Panc1 (cell line): ENCODE measurements at regions not wholly inside any gene's neighbourhood (a gene's known extent, or its start where the extent isn't known, plus 50 kb on each side); places are given as distances from the start of the nearest gene placed in this dataset.

Experiments used
- ATAC-seq: fragments of 200-7000 bp; cut with Tn5 transposase; 2 replicates; pipeline ENCODE4 v1.9.1; 2020; ENCODE audit warnings: mild to moderate bottlenecking, moderate library complexity
- BruUV-seq: library from RNA; stranded (reverse); fragments of 400-500 nt; replicated peaks from 2 replicates; lab custom pipeline; 2021; lab: Mats Ljungman, UMichigan
- CTCF ChIA-PET: fragments of 300-600 bp; sonication (Branson Sonifier 250); formaldehyde crosslinking; loops from one replicate; lab custom pipeline; 2022; ENCODE audit warnings: antibody characterized with exemption; lab: Charles Lee
- POLR2A ChIA-PET: fragments of 300-600 bp; sonication (Branson Sonifier 250); formaldehyde crosslinking; loops from one replicate; lab custom pipeline; 2022; ENCODE audit warnings: antibody characterized with exemption; lab: Charles Lee
- DNase-seq: peaks from one replicate; pipeline ENCODE4 v3.0.0-alpha.2; 2010; ENCODE audit warnings: low read depth, low spot score
- H3K27ac ChIP-seq: 2 replicates; pipeline ENCODE4 v1.5.1; 2011; ENCODE audit warnings: mild to moderate bottlenecking, low read length, inconsistent platforms
- H3K27me3 ChIP-seq: fragments of 200-500 bp; sonication (Bioruptor generic); 2 replicates; pipeline ENCODE4 v1.6.0; 2014; ENCODE audit warnings: low read length, inconsistent platforms; ENCODE audit not compliant: control insufficient read depth, insufficient read depth
- H3K36me3 ChIP-seq: fragments of 200-500 bp; sonication (Bioruptor generic); 2 replicates; pipeline ENCODE4 v1.5.1; 2014; ENCODE audit warnings: inconsistent platforms, mild to moderate bottlenecking, low read length, moderate library complexity; ENCODE audit not compliant: control insufficient read depth, insufficient read depth
- H3K4me1 ChIP-seq: 2 replicates; pipeline ENCODE4 v1.5.1; 2011; ENCODE audit warnings: inconsistent platforms, mild to moderate bottlenecking, low read length, moderate library complexity; ENCODE audit not compliant: control insufficient read depth, insufficient read depth
- H3K4me3 ChIP-seq, 2 experiments: 2 replicates each; pipeline ENCODE4 v1.5.1; 2011 to 2012; ENCODE audit warnings: low read depth in 2 of 2, low read length in 2 of 2, mild to moderate bottlenecking in 2 of 2, inconsistent platforms in 1 of 2, moderate library complexity in 1 of 2
- H3K9me3 ChIP-seq: fragments of 200-500 bp; sonication (Bioruptor generic); 2 replicates; pipeline ENCODE4 v1.5.1; 2014; ENCODE audit warnings: low read depth, mild to moderate bottlenecking, inconsistent platforms, low read length, moderate library complexity; ENCODE audit not compliant: control insufficient read depth, insufficient read depth
- CTCF ChIP-seq: fragments of 450-650 bp; IDR thresholded peaks from 2 replicates; pipeline ENCODE4 v1.5.1; 2017; ENCODE audit warnings: mild to moderate bottlenecking
- POLR2AphosphoS5 ChIP-seq: IDR thresholded peaks from 2 replicates; pipeline ENCODE4 v1.6.1; 2012; ENCODE audit warnings: mild to moderate bottlenecking, low read depth, low read length, moderate library complexity
- SIN3A ChIP-seq: IDR thresholded peaks from 2 replicates; pipeline ENCODE4 v1.6.1; 2012; ENCODE audit warnings: low read depth, mild to moderate bottlenecking, low read length, moderate library complexity, borderline replicate concordance; ENCODE audit not compliant: insufficient read depth
- TCF7L2 ChIP-seq: IDR thresholded peaks from 2 replicates; pipeline ENCODE4 v1.6.1; 2011; ENCODE audit warnings: mild to moderate bottlenecking, low read depth, low read length, inconsistent platforms
- in situ Hi-C: cut with HindIII; loops from 2 replicates; pipeline ENCODE4 v1.10.0; 2016; ENCODE audit warnings: low sequenced_read_pairs, low pct_unique_long_range_greater_than_20kb
- intact Hi-C: fragments of 100-400 bp; cut with micrococcal nuclease; formaldehyde crosslinking; loops from one replicate; pipeline ENCODE4 v1.10.0; 2022; ENCODE audit not compliant: unreplicated experiment
- TF ChIP-seq, protein P1 (sequence below), 2 experiments: IDR thresholded peaks; 2 replicates each; pipeline ENCODE4 v1.6.1; 2011 to 2012; ENCODE audit warnings: low read depth in 2 of 2, control low read depth in 1 of 2, low read length in 1 of 2, mild to moderate bottlenecking in 1 of 2, moderate library complexity in 1 of 2; ENCODE audit not compliant: insufficient read depth in 1 of 2

- Histone ChIP-seq H3K4me1 (peaks cover 5% of the 10 kb centered on the region), H3K4me3 (no peak overlapping the region), H3K36me3 (no peaks in the 10 kb centered on the region), H3K27me3 (no peaks in the 10 kb centered on the region), H3K27ac (no peak overlapping the region), H3K9me3 (no peaks in the 10 kb centered on the region)
- TF ChIP-seq SIN3A (no peak), POLR2AphosphoS5 (no peak), TCF7L2 (no peak), CTCF (no peak)
- TF ChIP-seq, protein P1, sequence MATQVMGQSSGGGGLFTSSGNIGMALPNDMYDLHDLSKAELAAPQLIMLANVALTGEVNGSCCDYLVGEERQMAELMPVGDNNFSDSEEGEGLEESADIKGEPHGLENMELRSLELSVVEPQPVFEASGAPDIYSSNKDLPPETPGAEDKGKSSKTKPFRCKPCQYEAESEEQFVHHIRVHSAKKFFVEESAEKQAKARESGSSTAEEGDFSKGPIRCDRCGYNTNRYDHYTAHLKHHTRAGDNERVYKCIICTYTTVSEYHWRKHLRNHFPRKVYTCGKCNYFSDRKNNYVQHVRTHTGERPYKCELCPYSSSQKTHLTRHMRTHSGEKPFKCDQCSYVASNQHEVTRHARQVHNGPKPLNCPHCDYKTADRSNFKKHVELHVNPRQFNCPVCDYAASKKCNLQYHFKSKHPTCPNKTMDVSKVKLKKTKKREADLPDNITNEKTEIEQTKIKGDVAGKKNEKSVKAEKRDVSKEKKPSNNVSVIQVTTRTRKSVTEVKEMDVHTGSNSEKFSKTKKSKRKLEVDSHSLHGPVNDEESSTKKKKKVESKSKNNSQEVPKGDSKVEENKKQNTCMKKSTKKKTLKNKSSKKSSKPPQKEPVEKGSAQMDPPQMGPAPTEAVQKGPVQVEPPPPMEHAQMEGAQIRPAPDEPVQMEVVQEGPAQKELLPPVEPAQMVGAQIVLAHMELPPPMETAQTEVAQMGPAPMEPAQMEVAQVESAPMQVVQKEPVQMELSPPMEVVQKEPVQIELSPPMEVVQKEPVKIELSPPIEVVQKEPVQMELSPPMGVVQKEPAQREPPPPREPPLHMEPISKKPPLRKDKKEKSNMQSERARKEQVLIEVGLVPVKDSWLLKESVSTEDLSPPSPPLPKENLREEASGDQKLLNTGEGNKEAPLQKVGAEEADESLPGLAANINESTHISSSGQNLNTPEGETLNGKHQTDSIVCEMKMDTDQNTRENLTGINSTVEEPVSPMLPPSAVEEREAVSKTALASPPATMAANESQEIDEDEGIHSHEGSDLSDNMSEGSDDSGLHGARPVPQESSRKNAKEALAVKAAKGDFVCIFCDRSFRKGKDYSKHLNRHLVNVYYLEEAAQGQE (IDR thresholded peaks at IDR 0.05; ENCODE audit: insufficient read depth in 1 of 2, low read depth in 2 of 2, low read length in 1 of 2): no peak
- ATAC-seq: no peak
- BruUV-seq: no TSS peak
- ChIA-PET CTCF (no interaction called here), POLR2A (no interaction called here)
- DNase-seq: no peak
- intact Hi-C loops (no loop called here), in situ Hi-C loops (no loop called here)
Measured at GRCh38 chr4:3830774-3831528, 64.8 kb downstream of the ADRA2C start.

DNA sequence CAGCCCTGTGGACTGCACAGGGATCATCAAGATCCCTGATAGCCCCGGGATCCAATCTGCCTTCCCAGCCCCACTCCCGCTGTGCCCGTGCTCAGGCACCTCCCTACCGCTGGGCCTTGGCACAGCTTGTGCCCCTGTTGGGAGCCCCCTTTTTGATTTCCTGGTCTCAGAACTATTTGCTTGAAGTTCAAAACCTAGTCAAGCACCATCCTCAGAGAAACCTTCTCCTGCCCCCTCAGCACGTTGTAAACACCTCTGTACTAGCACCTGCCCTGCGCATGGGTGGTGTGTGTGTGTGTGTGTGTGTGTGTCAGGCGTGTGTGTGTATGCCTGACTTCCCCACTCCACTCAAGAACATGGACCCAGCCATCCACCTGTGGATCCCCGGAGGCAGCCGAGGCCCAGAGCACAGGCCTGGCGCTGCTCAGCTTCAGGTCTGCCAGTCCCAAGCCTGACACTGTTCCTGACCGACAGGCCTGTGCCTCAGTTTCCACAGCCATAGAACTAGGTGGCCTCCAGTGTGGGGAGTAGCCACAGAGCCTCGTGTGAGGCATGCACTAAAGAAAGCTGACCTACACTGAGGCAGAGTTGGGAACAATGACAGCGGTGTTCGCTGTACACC, 65.5 kb downstream of the ADRA2C start:
- peaks cover 5% of the 10 kb centered on the region for H3K4me1 ChIP-seq
- H3K27me3 ChIP-seq: no peaks in the 10 kb centered on the region
- no peak overlapping the region for H3K27ac ChIP-seq
- POLR2A ChIA-PET: no interaction called here
- H3K36me3 ChIP-seq: no peaks in the 10 kb centered on the region
- no peak for DNase-seq
- H3K4me3 ChIP-seq: no peak overlapping the region
- no peaks in the 10 kb centered on the region for H3K9me3 ChIP-seq
- CTCF ChIA-PET: no interaction called here
- intact Hi-C loops (no loop called here), in situ Hi-C loops (no loop called here)
- no TSS peak for BruUV-seq
- no peak for TF ChIP-seq TCF7L2
- TF ChIP-seq, protein P1 (IDR thresholded peaks at IDR 0.05; ENCODE audit: insufficient read depth in 1 of 2, low read depth in 2 of 2, low read length in 1 of 2): no peak
- TF ChIP-seq POLR2AphosphoS5: no peak
- no peak for TF ChIP-seq CTCF
- ATAC-seq: no peak
